ENCODE measurements at regions not wholly inside any gene's neighbourhood (a gene's known extent, or its start where the extent isn't known, plus 50 kb on each side); places are given as distances from the start of the nearest gene placed in this dataset.

- TF ChIP-seq POLR2A (IDR thresholded peaks at IDR 0.05) (no peak), CTCF (IDR thresholded peaks at IDR 0.05) (no peak)
Observed at GRCh38 chr5:73306741-73307275, 133.8 kb downstream of the TMEM174 start.

All from breast epithelium (tissue), 3 donors.